ENCODE measurements at regions not wholly inside any gene's neighbourhood (a gene's known extent, or its start where the extent isn't known, plus 50 kb on each side); places are given as distances from the start of the nearest gene placed in this dataset.

DNA sequence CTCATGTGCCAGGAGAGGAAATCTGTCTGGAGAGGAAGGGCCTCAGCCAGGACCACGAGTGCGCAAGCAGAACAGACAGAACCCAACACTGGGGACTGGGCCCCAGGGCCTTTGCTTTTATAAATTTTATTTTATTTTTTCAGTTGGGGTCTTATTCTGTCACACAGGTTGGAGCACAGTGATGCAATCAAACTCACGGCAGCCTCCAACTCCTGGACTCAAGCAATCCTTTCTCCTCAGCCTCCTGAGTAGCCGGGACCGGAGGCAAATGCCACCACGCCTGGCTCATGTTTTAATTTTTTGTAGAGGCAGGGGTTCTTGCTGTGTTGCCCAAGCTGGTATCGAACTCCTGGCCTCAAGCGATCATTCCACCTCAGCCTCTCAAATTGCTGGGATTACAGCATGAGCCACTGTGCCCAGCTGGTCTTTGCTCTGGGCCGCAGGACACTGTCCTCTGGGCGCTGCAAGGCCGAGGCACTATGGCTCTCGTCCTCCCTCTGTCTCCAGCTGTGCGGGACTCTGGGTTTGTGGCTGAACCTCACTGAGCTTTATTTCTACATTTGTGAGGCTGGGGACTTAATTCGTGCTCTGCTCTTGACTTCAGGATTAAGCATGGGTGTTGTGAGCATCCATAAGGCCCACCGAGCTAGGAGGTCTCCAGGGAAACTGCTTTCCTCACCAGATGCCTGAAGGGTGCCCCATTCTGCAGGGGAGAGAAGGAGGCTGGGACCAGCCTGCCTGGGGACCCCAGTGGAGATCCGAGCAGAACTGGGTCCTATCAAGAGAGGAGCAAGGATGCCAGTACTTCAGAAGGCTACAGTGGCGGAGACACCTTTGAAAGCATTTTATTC lies 144.2 kb upstream of the VSTM2B start:
- DNase-seq (ENCODE audit: low read depth) (no peak), FAIRE-seq (no peak)
- peaks cover 7% of the 10 kb centered on the region for H3K4me1 Mint-ChIP-seq (ENCODE audit: low read depth, unreplicated experiment)
- H3K27ac ChIP-seq (ENCODE audit: low read depth, low read length), result no peak overlapping the region
- no peaks in the 10 kb centered on the region for H3K9me3 Mint-ChIP-seq (ENCODE audit: unreplicated experiment)
- H3K79me2 ChIP-seq (ENCODE audit: insufficient read depth, low read length), result no peaks in the 10 kb centered on the region
- no peak overlapping the region for H3K4me3 Mint-ChIP-seq (ENCODE audit: unreplicated experiment)
- H3K4me2 ChIP-seq (ENCODE audit: low read length), result no peak overlapping the region
- H3K4me3 ChIP-seq (ENCODE audit: insufficient read depth, low read depth, low read length), result no peak overlapping the region
- peaks cover 3% of the 10 kb centered on the region for H3K9me3 ChIP-seq (ENCODE audit: insufficient read depth, low read depth, low read length)
- no peak overlapping the region for H2AFZ ChIP-seq (ENCODE audit: low read depth, low read length)
- no peak overlapping the region for H3K27ac Mint-ChIP-seq (ENCODE audit: unreplicated experiment)
- no peaks in the 10 kb centered on the region for H3K27me3 ChIP-seq (ENCODE audit: insufficient read depth, low read length)
- no peaks in the 10 kb centered on the region for H3K4me1 ChIP-seq (ENCODE audit: insufficient read depth, low read length)
- H4K20me1 ChIP-seq (ENCODE audit: insufficient read depth, low read length), result no peaks in the 10 kb centered on the region
- H3K36me3 Mint-ChIP-seq (ENCODE audit: low read depth, unreplicated experiment), result no peaks in the 10 kb centered on the region
- H3K27me3 Mint-ChIP-seq (ENCODE audit: low read depth, unreplicated experiment), result peaks cover 25% of the 10 kb centered on the region
- TF ChIP-seq EZH2 (IDR thresholded peaks at IDR 0.05; ENCODE audit: insufficient read depth, low read length), result no peak
- TF ChIP-seq, protein P1, sequence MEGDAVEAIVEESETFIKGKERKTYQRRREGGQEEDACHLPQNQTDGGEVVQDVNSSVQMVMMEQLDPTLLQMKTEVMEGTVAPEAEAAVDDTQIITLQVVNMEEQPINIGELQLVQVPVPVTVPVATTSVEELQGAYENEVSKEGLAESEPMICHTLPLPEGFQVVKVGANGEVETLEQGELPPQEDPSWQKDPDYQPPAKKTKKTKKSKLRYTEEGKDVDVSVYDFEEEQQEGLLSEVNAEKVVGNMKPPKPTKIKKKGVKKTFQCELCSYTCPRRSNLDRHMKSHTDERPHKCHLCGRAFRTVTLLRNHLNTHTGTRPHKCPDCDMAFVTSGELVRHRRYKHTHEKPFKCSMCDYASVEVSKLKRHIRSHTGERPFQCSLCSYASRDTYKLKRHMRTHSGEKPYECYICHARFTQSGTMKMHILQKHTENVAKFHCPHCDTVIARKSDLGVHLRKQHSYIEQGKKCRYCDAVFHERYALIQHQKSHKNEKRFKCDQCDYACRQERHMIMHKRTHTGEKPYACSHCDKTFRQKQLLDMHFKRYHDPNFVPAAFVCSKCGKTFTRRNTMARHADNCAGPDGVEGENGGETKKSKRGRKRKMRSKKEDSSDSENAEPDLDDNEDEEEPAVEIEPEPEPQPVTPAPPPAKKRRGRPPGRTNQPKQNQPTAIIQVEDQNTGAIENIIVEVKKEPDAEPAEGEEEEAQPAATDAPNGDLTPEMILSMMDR (IDR thresholded peaks at IDR 0.05; ENCODE audit: insufficient read depth, low read depth, low read length), result no peak
- no peaks in the 10 kb centered on the region for H3K36me3 ChIP-seq (ENCODE audit: insufficient read depth, low read length)
- H3K9ac ChIP-seq (ENCODE audit: low read length), result no peak overlapping the region

DNA sequence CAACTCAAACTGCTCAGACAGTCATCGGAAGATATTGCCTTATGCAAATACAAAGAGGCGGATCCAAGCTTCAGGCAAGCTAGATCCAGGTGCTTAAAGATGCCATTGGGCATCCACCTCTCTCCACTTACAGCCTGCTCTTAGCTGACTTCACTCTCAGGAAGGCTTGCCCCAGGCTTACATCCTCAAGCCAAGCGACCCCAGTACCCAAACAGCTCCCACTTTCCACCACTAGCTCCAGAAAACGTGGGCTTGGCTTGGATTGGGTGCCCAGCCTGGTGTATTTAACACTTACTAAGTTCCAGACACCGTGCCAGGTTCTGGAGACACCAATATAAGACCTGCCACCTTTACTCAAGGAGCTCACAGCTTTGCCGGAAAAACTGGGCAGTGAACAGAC lies 142.1 kb upstream of the VSTM2B start:
- peaks cover 6% of the 10 kb centered on the region for H3K9me3 ChIP-seq (ENCODE audit: insufficient read depth, low read depth, low read length)
- Mint-ChIP-seq H3K4me3 (ENCODE audit: unreplicated experiment) (no peak overlapping the region), H3K9me3 (ENCODE audit: unreplicated experiment) (no peaks in the 10 kb centered on the region), H3K4me1 (ENCODE audit: low read depth, unreplicated experiment) (peaks cover 7% of the 10 kb centered on the region), H3K27me3 (ENCODE audit: low read depth, unreplicated experiment) (peaks cover 29% of the 10 kb centered on the region), H3K36me3 (ENCODE audit: low read depth, unreplicated experiment) (no peaks in the 10 kb centered on the region), H3K27ac (ENCODE audit: unreplicated experiment) (no peak overlapping the region)
- TF ChIP-seq EZH2 (IDR thresholded peaks at IDR 0.05; ENCODE audit: insufficient read depth, low read length), result no peak
- TF ChIP-seq, protein P1 (IDR thresholded peaks at IDR 0.05; ENCODE audit: insufficient read depth, low read depth, low read length), result no peak
- H3K27me3 ChIP-seq (ENCODE audit: insufficient read depth, low read length), result no peaks in the 10 kb centered on the region
- H3K36me3 ChIP-seq (ENCODE audit: insufficient read depth, low read length), result no peaks in the 10 kb centered on the region
- no peaks in the 10 kb centered on the region for H3K4me1 ChIP-seq (ENCODE audit: insufficient read depth, low read length)
- DNase-seq (ENCODE audit: low read depth) (no peak), FAIRE-seq (no peak)
- no peak overlapping the region for H3K4me2 ChIP-seq (ENCODE audit: low read length)
- H3K27ac ChIP-seq (ENCODE audit: low read depth, low read length), result no peak overlapping the region
- no peak overlapping the region for H3K4me3 ChIP-seq (ENCODE audit: insufficient read depth, low read depth, low read length)
- no peak overlapping the region for H3K9ac ChIP-seq (ENCODE audit: low read length)
- no peak overlapping the region for H2AFZ ChIP-seq (ENCODE audit: low read depth, low read length)
- no peaks in the 10 kb centered on the region for H3K79me2 ChIP-seq (ENCODE audit: insufficient read depth, low read length)
- no peaks in the 10 kb centered on the region for H4K20me1 ChIP-seq (ENCODE audit: insufficient read depth, low read length)

DNA sequence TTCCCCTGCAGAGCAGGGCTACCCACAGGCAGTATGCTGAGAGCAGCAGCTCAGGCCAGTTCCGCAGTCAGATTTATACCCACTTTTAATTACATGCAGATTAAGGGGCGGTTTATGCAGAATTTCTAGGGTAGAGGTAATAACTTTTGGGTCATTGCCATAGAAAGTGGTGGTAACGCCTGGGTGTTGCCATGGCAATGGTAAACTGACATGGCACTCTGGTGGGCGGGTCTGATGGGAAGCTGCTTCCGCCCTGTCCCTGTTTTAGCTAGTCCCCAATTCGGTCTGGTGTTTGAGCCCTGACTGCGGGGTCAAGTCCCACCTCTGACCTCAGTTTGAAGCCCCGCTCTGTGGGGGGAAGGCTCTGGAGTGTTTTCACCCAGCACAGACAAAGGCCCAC lies 141.1 kb upstream of the VSTM2B start:
- Histone ChIP-seq H3K36me3 (ENCODE audit: insufficient read depth, low read length) (no peaks in the 10 kb centered on the region), H3K27ac (ENCODE audit: low read depth, low read length) (no peak overlapping the region), H4K20me1 (ENCODE audit: insufficient read depth, low read length) (no peaks in the 10 kb centered on the region), H2AFZ (ENCODE audit: low read depth, low read length) (no peak overlapping the region), H3K9ac (ENCODE audit: low read length) (no peak overlapping the region), H3K79me2 (ENCODE audit: insufficient read depth, low read length) (no peaks in the 10 kb centered on the region), H3K9me3 (ENCODE audit: insufficient read depth, low read depth, low read length) (peaks cover 14% of the 10 kb centered on the region), H3K4me1 (ENCODE audit: insufficient read depth, low read length) (no peaks in the 10 kb centered on the region), H3K4me2 (ENCODE audit: low read length) (no peak overlapping the region), H3K4me3 (ENCODE audit: insufficient read depth, low read depth, low read length) (no peak overlapping the region), H3K27me3 (ENCODE audit: insufficient read depth, low read length) (no peaks in the 10 kb centered on the region)
- FAIRE-seq, result no peak
- Mint-ChIP-seq H3K27ac (ENCODE audit: unreplicated experiment) (no peak overlapping the region), H3K27me3 (ENCODE audit: low read depth, unreplicated experiment) (peaks cover 28% of the 10 kb centered on the region), H3K9me3 (ENCODE audit: unreplicated experiment) (no peaks in the 10 kb centered on the region), H3K4me1 (ENCODE audit: low read depth, unreplicated experiment) (peaks cover 6% of the 10 kb centered on the region), H3K4me3 (ENCODE audit: unreplicated experiment) (no peak overlapping the region), H3K36me3 (ENCODE audit: low read depth, unreplicated experiment) (no peaks in the 10 kb centered on the region)
- TF ChIP-seq, protein P1 (IDR thresholded peaks at IDR 0.05; ENCODE audit: insufficient read depth, low read depth, low read length), result no peak
- no peak for TF ChIP-seq EZH2 (IDR thresholded peaks at IDR 0.05; ENCODE audit: insufficient read depth, low read length)
- no peak for DNase-seq (ENCODE audit: low read depth)

Measured in astrocyte (in vitro differentiated cells and primary cell).